GM18519 (cell line): ENCODE measurements at regions not wholly inside any gene's neighbourhood (a gene's known extent, or its start where the extent isn't known, plus 50 kb on each side); places are given as distances from the start of the nearest gene placed in this dataset.

Source experiments
- ATAC-seq: cut with Tn5 transposase; IDR thresholded peaks from one replicate; pipeline ENCODE4 v1.9.1; 2021; ENCODE audit warnings: mild to moderate bottlenecking, moderate library complexity; ENCODE audit not compliant: unreplicated experiment, low FRiP score

- ATAC-seq, result no peak
Observed at GRCh38 chr12:28807535-28807934, 341.5 kb upstream of the FAR2 start.

GRCh38 chr12:28811457-28811856 lies 337.6 kb upstream of the FAR2 start:
- no peak for ATAC-seq

GRCh38 chr12:28814246-28814645 lies 334.8 kb upstream of the FAR2 start:
- no peak for ATAC-seq

GRCh38 chr12:28817524-28817923 lies 331.6 kb upstream of the FAR2 start:
- ATAC-seq, result no peak

GRCh38 chr12:28824193-28824846 lies 324.8 kb upstream of the FAR2 start:
- ATAC-seq, result no peak

GRCh38 chr12:28824849-28825248 lies 324.2 kb upstream of the FAR2 start:
- ATAC-seq, result no peak

GRCh38 chr12:28826766-28827165 lies 322.3 kb upstream of the FAR2 start:
- ATAC-seq, result no peak

GRCh38 chr12:28827861-28828260 lies 321.2 kb upstream of the FAR2 start:
- ATAC-seq, result no peak

- ATAC-seq, result no peak
Observed at GRCh38 chr12:28828318-28828717, 320.8 kb upstream of the FAR2 start.

GRCh38 chr12:28830491-28830890 lies 318.6 kb upstream of the FAR2 start:
- no peak for ATAC-seq

- no peak for ATAC-seq
Observed at GRCh38 chr12:28844718-28845117, 304.4 kb upstream of the FAR2 start.

GRCh38 chr12:28851781-28852180 lies 297.3 kb upstream of the FAR2 start:
- no peak for ATAC-seq

- ATAC-seq, result no peak
Observed at GRCh38 chr12:28855761-28856310, 293.2 kb upstream of the FAR2 start.

GRCh38 chr12:28857369-28857768 lies 291.7 kb upstream of the FAR2 start:
- no peak for ATAC-seq

- no peak for ATAC-seq
Observed at GRCh38 chr12:28859551-28859950, 289.5 kb upstream of the FAR2 start.

GRCh38 chr12:28865776-28866175 lies 283.3 kb upstream of the FAR2 start:
- no peak for ATAC-seq

- no peak for ATAC-seq
Observed at GRCh38 chr12:28866296-28866695, 282.8 kb upstream of the FAR2 start.

GRCh38 chr12:28866715-28867503 lies 282.2 kb upstream of the FAR2 start:
- no peak for ATAC-seq

GRCh38 chr12:28868414-28868813 lies 280.7 kb upstream of the FAR2 start:
- ATAC-seq, result no peak

GRCh38 chr12:28869197-28869596 lies 279.9 kb upstream of the FAR2 start:
- ATAC-seq, result no peak

GRCh38 chr12:28870839-28871440 lies 278.1 kb upstream of the FAR2 start:
- ATAC-seq, result no peak
